DMS53 (cell line): ENCODE measurements at regions not wholly inside any gene's neighbourhood (a gene's known extent, or its start where the extent isn't known, plus 50 kb on each side); places are given as distances from the start of the nearest gene placed in this dataset.
"Not testable (repeated sequence)": the region's sequence is repeated elsewhere in the genome, so short reads cannot be mapped to it uniquely, and the experiment has no call there.

Experiments
- DNase-seq: peaks from one replicate; lab custom pipeline; 2025; lab: John Stamatoyannopoulos, UW

GRCh38 chr7:81226234-81226633 lies 307.4 kb upstream of the SEMA3C start:
- no peak for DNase-seq

- not testable (repeated sequence) for DNase-seq
Observed at GRCh38 chr7:81222692-81223091, 303.8 kb upstream of the SEMA3C start.

- DNase-seq = no peak
Observed at GRCh38 chr7:81221527-81222217, 302.8 kb upstream of the SEMA3C start.

- DNase-seq = no peak
Observed at GRCh38 chr7:81218480-81219106, 299.7 kb upstream of the SEMA3C start.

- no peak for DNase-seq
Observed at GRCh38 chr7:81213394-81213793, 294.5 kb upstream of the SEMA3C start.

- DNase-seq = no peak
Observed at GRCh38 chr7:81211934-81212320, 293.1 kb upstream of the SEMA3C start.

- DNase-seq = no peak
Observed at GRCh38 chr7:81211204-81211933, 292.5 kb upstream of the SEMA3C start.

- no peak for DNase-seq
Observed at GRCh38 chr7:81210137-81211064, 291.6 kb upstream of the SEMA3C start.

- DNase-seq = no peak
Observed at GRCh38 chr7:81209059-81209458, 290.2 kb upstream of the SEMA3C start.

- no peak for DNase-seq
Observed at GRCh38 chr7:81207801-81208200, 288.9 kb upstream of the SEMA3C start.

- no peak for DNase-seq
Observed at GRCh38 chr7:81206667-81207360, 288.0 kb upstream of the SEMA3C start.

GRCh38 chr7:81206217-81206616 lies 287.4 kb upstream of the SEMA3C start:
- DNase-seq = no peak

GRCh38 chr7:81201188-81201587 lies 282.3 kb upstream of the SEMA3C start:
- DNase-seq = no peak

GRCh38 chr7:81198766-81199165 lies 279.9 kb upstream of the SEMA3C start:
- no peak for DNase-seq

- no peak for DNase-seq
Observed at GRCh38 chr7:81197266-81197665, 278.4 kb upstream of the SEMA3C start.

GRCh38 chr7:81195033-81195432 lies 276.2 kb upstream of the SEMA3C start:
- peak; percentile 52 for DNase-seq

- DNase-seq = peak; percentile 74
Observed at GRCh38 chr7:81190997-81191768, 272.3 kb upstream of the SEMA3C start.

- DNase-seq = no peak
Observed at GRCh38 chr7:81187753-81188152, 268.9 kb upstream of the SEMA3C start.

- DNase-seq = no peak
Observed at GRCh38 chr7:81186691-81187090, 267.8 kb upstream of the SEMA3C start.

- DNase-seq = no peak
Observed at GRCh38 chr7:81185072-81185471, 266.2 kb upstream of the SEMA3C start.

- no peak for DNase-seq
Observed at GRCh38 chr7:81183326-81183725, 264.5 kb upstream of the SEMA3C start.
